Body of pancreas (tissue), 4 donors: ENCODE measurements at regions not wholly inside any gene's neighbourhood (a gene's known extent, or its start where the extent isn't known, plus 50 kb on each side); places are given as distances from the start of the nearest gene placed in this dataset.
"Not testable (repeated sequence)": the region's sequence is repeated elsewhere in the genome, so short reads cannot be mapped to it uniquely, and the experiment has no call there.

Experiments used
- ATAC-seq: fragments of 150-250 bp; one replicate; pipeline ENCODE4 v1.9.1; 2016
- DNase-seq, 4 donors: peaks; one replicate each; pipeline ENCODE4 v3.0.0-alpha.2; 2019
- H3K27ac ChIP-seq, 4 donors: fragments of 200-600 bp; sonication (generic); 1 replicate in 3 of 4; 2 replicates in 1 of 4; pipeline versions ENCODE4 v1.5.1 to v1.6.1; 2016 to 2019; ENCODE audit warnings: mild to moderate bottlenecking in 1 of 4, mixed read lengths in 1 of 4, moderate library complexity in 1 of 4
- H3K27me3 ChIP-seq, 2 donors: fragments of 200-600 bp; sonication (generic); one replicate each; pipeline ENCODE4 v1.6.0; 2016; ENCODE audit warnings: mild to moderate bottlenecking in 1 of 2
- H3K36me3 ChIP-seq, 2 donors: fragments of 200-600 bp; sonication (generic); replicated peaks in 1 of 2; 2 replicates each; pipeline ENCODE4 v1.5.1; 2016; ENCODE audit warnings: low read depth in 2 of 2; ENCODE audit not compliant: insufficient read depth in 1 of 2
- H3K4me1 ChIP-seq: fragments of 200-600 bp; sonication (generic); one replicate; pipeline ENCODE4 v1.6.0; 2016
- H3K4me3 ChIP-seq, 2 donors: fragments of 200-600 bp; sonication (generic); 1 replicate in 1 of 2; 2 replicates in 1 of 2; pipeline ENCODE4 v1.5.1; 2016 to 2019
- H3K9me3 ChIP-seq, 3 donors: fragments of 200-600 bp; sonication (generic); 1 replicate in 2 of 3; 2 replicates in 1 of 3; pipeline ENCODE4 v1.5.1; 2016
- CTCF ChIP-seq, 7 experiments: fragments of 450-650 bp in 4 of 7; fragments of 200-600 bp in 3 of 7; sonication (generic) in 3 of 7; IDR thresholded peaks; one replicate each; pipeline ENCODE4 v1.5.1; 2016 to 2019; ENCODE audit warnings: antibody characterized with exemption in 7 of 7
- POLR2A ChIP-seq, 3 donors: fragments of 450-650 bp; IDR thresholded peaks; one replicate each; pipeline ENCODE4 v1.6.1; 2016; ENCODE audit warnings: antibody characterized with exemption in 3 of 3, mild to moderate bottlenecking in 2 of 3
- WGBS, 2 donors: methylation state at CpG; one replicate each; pipeline ENCODE4 v1.1.5; 2017; 5-methylcytosine and 5-hydroxymethylcytosine counted together
- intact Hi-C: fragments of 100-400 bp; cut with DNase I; formaldehyde crosslinking; loops from one replicate; pipeline ENCODE4 v1.15.1; 2023

- DNase-seq (no peak), ATAC-seq (no peak)
- TF ChIP-seq POLR2A (IDR thresholded peaks at IDR 0.05) (no peak), CTCF (IDR thresholded peaks at IDR 0.05) (no peak)
- Histone ChIP-seq H3K4me3 (no peak overlapping the region), H3K4me1 (no peaks in the 10 kb centered on the region), H3K36me3 (no peaks in the 10 kb centered on the region), H3K27me3 (no peaks in the 10 kb centered on the region), H3K9me3 (no peaks in the 10 kb centered on the region), H3K27ac (no peak overlapping the region)
- intact Hi-C loops: no loop called here
- WGBS, 2 donors: 0 to 56% methylated on average over 1 of the region's 1 CpG
These were observed 390.2 kb downstream of the TENT5A start for GRCh38 chr6:81362246-81362645.

- 67 to 76% methylated on average over 3 of the region's 3 CpGs for WGBS, 2 donors
- no peaks in the 10 kb centered on the region for H3K9me3 ChIP-seq
- H3K4me1 ChIP-seq: no peaks in the 10 kb centered on the region
- H3K27me3 ChIP-seq: no peaks in the 10 kb centered on the region
- intact Hi-C loops: no loop called here
- no peaks in the 10 kb centered on the region for H3K36me3 ChIP-seq
- no peak for ATAC-seq
- H3K4me3 ChIP-seq: no peak overlapping the region
- H3K27ac ChIP-seq: no peak overlapping the region
- TF ChIP-seq CTCF (IDR thresholded peaks at IDR 0.05) (no peak), POLR2A (IDR thresholded peaks at IDR 0.05) (no peak)
- no peak for DNase-seq
These were observed 399.2 kb downstream of the TENT5A start for GRCh38 chr6:81353262-81353661.

DNA sequence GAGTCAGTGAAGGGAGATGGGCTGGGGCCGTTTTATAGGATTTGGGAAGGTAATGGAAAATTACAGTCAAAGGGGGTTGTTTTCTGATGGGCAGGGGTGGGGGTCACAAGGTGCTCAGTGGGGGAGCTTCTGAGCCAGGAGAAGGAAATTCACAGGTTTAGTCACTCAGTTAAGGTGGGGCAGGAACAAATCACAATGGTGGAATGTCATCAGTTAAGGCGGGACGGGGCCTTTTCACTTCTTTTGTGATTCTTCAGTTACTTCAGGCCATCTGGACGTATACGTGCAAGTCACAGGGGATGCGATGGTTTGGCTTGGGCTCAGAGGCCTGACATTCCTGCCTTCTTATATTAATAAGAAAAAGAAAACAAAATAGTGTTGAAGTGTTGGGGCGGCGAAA, 408.5 kb downstream of the TENT5A start:
- DNase-seq, H3K27ac ChIP-seq, H3K36me3 ChIP-seq, ATAC-seq, H3K9me3 ChIP-seq, H3K4me1 ChIP-seq, H3K27me3 ChIP-seq, H3K4me3 ChIP-seq, intact Hi-C loops: not testable (repeated sequence)
- WGBS, 2 donors: 80 to 84% methylated on average over 8 of the region's 8 CpGs

GRCh38 chr6:81340946-81341345, 411.5 kb downstream of the TENT5A start:
- H3K9me3 ChIP-seq: no peaks in the 10 kb centered on the region
- H3K4me3 ChIP-seq: no peak overlapping the region
- H3K27me3 ChIP-seq: no peaks in the 10 kb centered on the region
- no peak overlapping the region for H3K27ac ChIP-seq
- DNase-seq (no peak), ATAC-seq (no peak)
- no peaks in the 10 kb centered on the region for H3K36me3 ChIP-seq
- H3K4me1 ChIP-seq: no peaks in the 10 kb centered on the region
- intact Hi-C loops: no loop called here
- TF ChIP-seq POLR2A (IDR thresholded peaks at IDR 0.05) (no peak), CTCF (IDR thresholded peaks at IDR 0.05) (no peak)
- WGBS, 2 donors: 64 to 67% methylated on average over 4 of the region's 4 CpGs

GRCh38 chr6:81331526-81331925, 421.0 kb downstream of the TENT5A start:
- DNase-seq (no peak), ATAC-seq (no peak)
- intact Hi-C loops: no loop called here
- 50 to 72% methylated on average over 1 of the region's 1 CpG for WGBS, 2 donors
- no peak for TF ChIP-seq POLR2A (IDR thresholded peaks at IDR 0.05)
- TF ChIP-seq CTCF (IDR thresholded peaks at IDR 0.05): no peak
- H3K4me1 ChIP-seq: no peaks in the 10 kb centered on the region
- no peak overlapping the region for H3K4me3 ChIP-seq
- H3K27me3 ChIP-seq: no peaks in the 10 kb centered on the region
- no peaks in the 10 kb centered on the region for H3K9me3 ChIP-seq
- H3K36me3 ChIP-seq: no peaks in the 10 kb centered on the region
- no peak overlapping the region for H3K27ac ChIP-seq
